Cardiac muscle cell (in vitro differentiated cells and primary cell): ENCODE measurements at regions not wholly inside any gene's neighbourhood (a gene's known extent, or its start where the extent isn't known, plus 50 kb on each side); places are given as distances from the start of the nearest gene placed in this dataset.

Experiments
- DNase-seq, 2 donors: peaks; one replicate each; pipeline versions ENCODE4 v3.0.0 to v3.0.0-alpha.2; 2010 to 2017; ENCODE audit warnings: low read depth in 1 of 2, low spot score in 1 of 2
- H3K27ac ChIP-seq: fragments of 200-600 bp; sonication (generic); 2 replicates; pipeline ENCODE4 v1.5.1; 2016
- H3K27me3 ChIP-seq: fragments of 200-600 bp; sonication (generic); 2 replicates; pipeline ENCODE4 v1.6.0; 2016; ENCODE audit warnings: control low read depth
- H3K36me3 ChIP-seq: fragments of 200-600 bp; sonication (generic); 2 replicates; pipeline ENCODE4 v1.5.1; 2016; ENCODE audit warnings: control low read depth
- H3K4me1 ChIP-seq: fragments of 200-600 bp; sonication (generic); 2 replicates; pipeline ENCODE4 v1.8.1; 2017; ENCODE audit warnings: low read depth, mild to moderate bottlenecking, mixed run types
- H3K4me3 ChIP-seq: fragments of 200-600 bp; sonication (generic); 2 replicates; pipeline ENCODE4 v1.5.1; 2016; ENCODE audit warnings: mild to moderate bottlenecking
- H3K9me3 ChIP-seq: fragments of 200-600 bp; sonication (generic); 2 replicates; pipeline ENCODE4 v1.5.1; 2017; ENCODE audit warnings: low read depth, mild to moderate bottlenecking, control low read depth
- TF ChIP-seq, protein P1 (sequence below): IDR thresholded peaks from 2 replicates; pipeline ENCODE4 v1.5.1; 2012; ENCODE audit warnings: low read depth, mild to moderate bottlenecking, low read length

DNA sequence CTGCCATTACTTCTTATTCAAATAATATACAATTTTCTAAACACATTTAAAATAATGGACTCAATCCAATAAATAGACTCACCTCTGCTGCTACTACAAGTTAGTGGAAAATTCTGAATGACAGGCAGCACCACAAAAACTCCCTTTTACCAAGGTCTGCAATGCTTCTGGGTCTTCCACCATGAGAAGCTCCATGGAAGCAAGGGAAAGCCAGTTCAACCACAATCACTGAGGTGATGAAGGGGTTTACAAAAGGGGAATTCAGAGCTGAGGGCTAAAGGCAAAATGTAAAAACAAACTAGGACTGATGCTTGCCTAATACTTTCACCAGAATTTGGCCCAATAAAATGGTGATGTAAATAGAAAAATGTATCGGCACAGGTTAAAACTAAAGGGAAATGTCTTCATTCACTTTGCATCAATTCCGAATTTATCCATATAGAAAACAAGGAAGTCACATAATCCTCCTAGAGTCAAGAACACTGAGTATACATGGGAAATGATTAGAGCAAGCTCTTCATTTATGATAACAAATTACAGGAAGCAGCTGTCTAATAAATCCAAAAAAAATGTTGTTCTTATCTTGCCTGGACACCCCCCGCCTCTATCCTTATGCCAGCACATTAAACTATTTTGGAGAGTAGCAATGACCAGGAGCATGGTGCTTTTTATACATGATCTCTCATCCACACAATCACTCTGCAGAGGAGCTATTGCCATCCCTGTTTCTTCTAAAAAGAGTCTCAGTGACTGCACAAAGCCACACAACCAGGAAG lies 66.3 kb upstream of the NFIB start:
- Histone ChIP-seq H3K9me3 (no peaks in the 10 kb centered on the region), H3K27ac (no peak overlapping the region), H3K27me3 (no peaks in the 10 kb centered on the region), H3K4me1 (no peaks in the 10 kb centered on the region), H3K36me3 (no peaks in the 10 kb centered on the region), H3K4me3 (no peak overlapping the region)
- DNase-seq, result no peak
- TF ChIP-seq, protein P1, sequence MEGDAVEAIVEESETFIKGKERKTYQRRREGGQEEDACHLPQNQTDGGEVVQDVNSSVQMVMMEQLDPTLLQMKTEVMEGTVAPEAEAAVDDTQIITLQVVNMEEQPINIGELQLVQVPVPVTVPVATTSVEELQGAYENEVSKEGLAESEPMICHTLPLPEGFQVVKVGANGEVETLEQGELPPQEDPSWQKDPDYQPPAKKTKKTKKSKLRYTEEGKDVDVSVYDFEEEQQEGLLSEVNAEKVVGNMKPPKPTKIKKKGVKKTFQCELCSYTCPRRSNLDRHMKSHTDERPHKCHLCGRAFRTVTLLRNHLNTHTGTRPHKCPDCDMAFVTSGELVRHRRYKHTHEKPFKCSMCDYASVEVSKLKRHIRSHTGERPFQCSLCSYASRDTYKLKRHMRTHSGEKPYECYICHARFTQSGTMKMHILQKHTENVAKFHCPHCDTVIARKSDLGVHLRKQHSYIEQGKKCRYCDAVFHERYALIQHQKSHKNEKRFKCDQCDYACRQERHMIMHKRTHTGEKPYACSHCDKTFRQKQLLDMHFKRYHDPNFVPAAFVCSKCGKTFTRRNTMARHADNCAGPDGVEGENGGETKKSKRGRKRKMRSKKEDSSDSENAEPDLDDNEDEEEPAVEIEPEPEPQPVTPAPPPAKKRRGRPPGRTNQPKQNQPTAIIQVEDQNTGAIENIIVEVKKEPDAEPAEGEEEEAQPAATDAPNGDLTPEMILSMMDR, result no peak

DNA sequence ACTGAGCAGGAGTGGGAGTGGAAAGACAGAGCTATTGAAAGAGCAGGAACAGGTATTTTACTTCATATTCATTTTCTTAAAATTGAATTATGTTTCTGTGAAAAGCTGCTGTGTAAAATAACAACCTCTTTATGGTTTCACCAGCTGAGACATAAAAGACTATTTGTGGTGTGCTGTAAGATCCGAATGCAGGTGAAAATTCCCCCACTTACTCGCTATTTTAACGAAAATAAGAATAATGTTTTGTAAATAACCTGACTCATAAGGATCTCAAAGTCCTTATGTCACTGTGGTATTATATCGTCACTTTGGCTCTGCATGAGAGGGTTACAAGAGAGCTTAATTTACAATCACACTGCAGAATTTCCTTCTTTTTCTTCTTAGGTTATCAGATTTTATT lies 65.3 kb upstream of the NFIB start:
- H3K4me3 ChIP-seq, result no peak overlapping the region
- no peaks in the 10 kb centered on the region for H3K4me1 ChIP-seq
- H3K27me3 ChIP-seq, result no peaks in the 10 kb centered on the region
- no peaks in the 10 kb centered on the region for H3K36me3 ChIP-seq
- H3K9me3 ChIP-seq, result no peaks in the 10 kb centered on the region
- no peak overlapping the region for H3K27ac ChIP-seq
- TF ChIP-seq, protein P1, result no peak
- no peak for DNase-seq

DNA sequence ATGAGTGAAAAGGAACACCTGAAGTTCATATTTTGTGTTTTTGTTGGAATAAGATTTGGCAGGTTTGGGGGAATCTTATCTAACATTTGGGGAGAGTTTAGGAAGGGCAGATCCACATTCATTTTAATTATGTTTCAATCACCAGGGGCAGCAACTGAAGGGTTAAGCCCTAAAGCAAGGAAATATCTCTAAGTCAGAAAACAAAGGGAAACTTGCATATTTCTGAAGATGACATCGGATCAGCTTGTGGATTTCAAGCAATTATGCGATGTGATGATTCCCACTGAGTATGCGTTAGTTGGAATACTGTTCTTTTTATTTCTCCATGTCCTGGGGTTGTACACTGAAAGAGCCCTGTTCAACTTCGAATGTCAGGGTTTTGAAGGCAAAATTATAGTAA lies 59.8 kb upstream of the NFIB start:
- H3K4me3 ChIP-seq, result no peak overlapping the region
- H3K27me3 ChIP-seq, result no peaks in the 10 kb centered on the region
- no peaks in the 10 kb centered on the region for H3K36me3 ChIP-seq
- no peaks in the 10 kb centered on the region for H3K9me3 ChIP-seq
- H3K27ac ChIP-seq, result no peak overlapping the region
- DNase-seq, result peak in 1 of 2 donors; percentile 21
- TF ChIP-seq, protein P1, result no peak
- H3K4me1 ChIP-seq, result no peaks in the 10 kb centered on the region

DNA sequence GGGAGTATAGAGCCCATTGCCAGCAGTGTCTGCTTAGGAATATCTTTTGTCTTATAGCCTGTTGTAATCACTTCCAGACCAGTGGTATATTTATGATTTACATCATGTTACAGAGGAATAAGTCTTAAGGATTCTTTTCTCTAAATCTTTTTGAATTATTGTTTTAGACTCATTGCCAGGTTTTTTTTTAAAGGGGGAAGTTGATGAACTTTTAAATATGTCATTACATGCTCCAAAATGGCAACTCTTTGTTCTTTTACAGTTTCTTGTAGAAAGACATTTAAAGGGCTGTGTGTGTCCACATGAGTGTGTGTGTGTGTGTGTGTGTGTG lies 59.4 kb upstream of the NFIB start:
- no peak overlapping the region for H3K27ac ChIP-seq
- DNase-seq, result no peak
- TF ChIP-seq, protein P1, result no peak
- H3K27me3 ChIP-seq, result no peaks in the 10 kb centered on the region
- no peaks in the 10 kb centered on the region for H3K36me3 ChIP-seq
- no peaks in the 10 kb centered on the region for H3K9me3 ChIP-seq
- H3K4me3 ChIP-seq, result no peak overlapping the region
- no peaks in the 10 kb centered on the region for H3K4me1 ChIP-seq

DNA sequence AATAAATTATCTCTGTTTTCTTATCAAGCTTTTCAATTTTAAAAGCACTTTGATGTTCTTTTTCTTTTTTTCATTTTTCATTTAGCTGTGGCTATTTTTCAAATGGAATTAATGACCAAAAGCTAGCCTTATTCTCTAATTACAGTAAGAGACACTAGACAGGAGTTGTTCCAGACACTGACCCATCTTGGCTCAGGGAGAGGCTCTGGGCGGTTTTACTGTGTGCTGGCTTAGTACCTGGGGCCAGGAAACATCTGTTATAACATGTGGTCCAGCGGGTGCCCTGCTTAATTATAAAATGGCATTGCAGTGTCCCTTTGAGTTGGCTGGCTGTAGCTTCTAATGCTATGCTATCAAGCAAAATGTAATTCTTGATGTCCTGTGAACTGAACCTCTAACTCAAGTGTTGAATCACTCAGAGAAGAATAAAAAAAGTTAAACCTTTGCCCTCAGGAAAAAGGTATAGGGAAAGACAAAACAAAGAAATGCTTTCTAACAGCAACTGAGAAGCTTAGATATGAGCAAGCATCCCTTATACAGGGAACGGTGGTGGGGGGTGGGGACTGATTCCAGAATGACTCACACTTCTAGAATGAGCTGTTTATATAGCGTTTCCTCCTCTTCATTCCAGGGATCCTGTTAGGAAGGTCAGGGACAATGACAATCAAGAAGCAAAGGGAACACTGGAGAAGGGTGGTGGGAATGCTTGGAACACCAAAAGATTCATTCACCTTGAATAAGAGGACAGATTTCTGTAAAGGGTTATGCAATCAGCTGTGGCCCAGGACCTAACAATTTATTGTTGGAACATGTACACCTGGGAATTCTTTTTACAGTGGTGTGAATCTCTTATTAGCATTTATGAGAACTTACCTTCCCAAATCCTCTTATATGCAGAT lies 58.7 kb upstream of the NFIB start:
- Histone ChIP-seq H3K27ac (no peak overlapping the region), H3K36me3 (no peaks in the 10 kb centered on the region), H3K9me3 (no peaks in the 10 kb centered on the region), H3K27me3 (no peaks in the 10 kb centered on the region), H3K4me3 (no peak overlapping the region), H3K4me1 (no peaks in the 10 kb centered on the region)
- TF ChIP-seq, protein P1, result no peak
- DNase-seq, result peak in 1 of 2 donors; percentile 83
